ENCODE measurements at regions not wholly inside any gene's neighbourhood (a gene's known extent, or its start where the extent isn't known, plus 50 kb on each side); places are given as distances from the start of the nearest gene placed in this dataset.

GRCh38 chr12:59079472-59079871, 159.2 kb upstream of the LRIG3 start:
- Histone ChIP-seq H3K4me3 (ENCODE audit: low read length) (no peak overlapping the region), H3K9me3 (replicated peaks; ENCODE audit: low read length) (no peaks in the 10 kb centered on the region), H3K4me2 (ENCODE audit: low read length) (no peak overlapping the region), H3K4me1 (ENCODE audit: control insufficient read depth, insufficient read depth, low read length) (peaks cover 3% of the 10 kb centered on the region), H3K36me3 (ENCODE audit: insufficient read depth, low read length) (no peaks in the 10 kb centered on the region), H3K9ac (ENCODE audit: low read depth, low read length) (no peak overlapping the region), H3K27me3 (ENCODE audit: control insufficient read depth, insufficient read depth, low read length) (no peaks in the 10 kb centered on the region)

GRCh38 chr12:59079002-59079401, 158.7 kb upstream of the LRIG3 start:
- H3K4me3 ChIP-seq (ENCODE audit: low read length): no peak overlapping the region
- H3K27me3 ChIP-seq (ENCODE audit: control insufficient read depth, insufficient read depth, low read length): no peaks in the 10 kb centered on the region
- no peaks in the 10 kb centered on the region for H3K36me3 ChIP-seq (ENCODE audit: insufficient read depth, low read length)
- no peak overlapping the region for H3K9ac ChIP-seq (ENCODE audit: low read depth, low read length)
- no peaks in the 10 kb centered on the region for H3K9me3 ChIP-seq (replicated peaks; ENCODE audit: low read length)
- H3K4me2 ChIP-seq (ENCODE audit: low read length): no peak overlapping the region
- H3K4me1 ChIP-seq (ENCODE audit: control insufficient read depth, insufficient read depth, low read length): no peaks in the 10 kb centered on the region

DNA sequence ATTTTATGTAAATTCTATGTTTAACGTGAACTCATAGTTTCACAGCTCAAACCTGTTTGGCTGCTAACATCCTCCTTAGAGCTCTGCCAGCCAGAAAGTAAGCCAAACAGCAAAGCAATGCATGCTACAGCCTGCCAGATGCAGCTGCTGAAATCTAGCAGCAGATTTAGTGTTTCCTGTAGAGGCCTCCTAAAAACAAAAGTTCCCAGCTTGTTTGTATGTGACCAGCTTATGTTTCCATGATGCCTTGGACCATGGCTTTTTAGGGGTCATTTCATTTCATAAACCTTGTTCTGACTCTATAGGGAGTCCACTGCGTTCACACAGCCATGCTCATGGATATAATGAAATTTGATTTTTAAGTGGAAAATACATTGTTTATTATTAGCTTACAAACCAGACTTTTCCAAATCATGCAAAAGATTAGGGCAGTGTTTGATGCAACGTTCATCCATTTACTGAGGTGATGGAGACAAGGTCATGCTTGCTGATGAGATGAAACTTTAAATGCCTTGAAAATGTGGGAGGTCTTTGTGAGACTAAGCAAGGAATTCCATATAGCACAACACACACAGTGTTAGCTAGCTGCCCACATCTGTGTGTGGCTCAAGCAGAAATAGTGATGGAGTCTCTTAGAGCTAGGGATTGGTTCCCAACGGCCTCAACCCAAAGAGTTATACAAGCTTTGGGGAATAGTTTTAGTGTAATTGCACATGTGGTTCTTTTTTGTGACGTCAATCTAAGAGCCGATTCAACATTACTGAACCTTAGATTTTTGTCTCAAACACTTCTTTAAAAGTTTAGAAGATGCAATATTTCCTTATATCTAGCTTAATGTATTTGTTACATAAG, 157.5 kb upstream of the LRIG3 start:
- H3K4me3 ChIP-seq (ENCODE audit: low read length): no peak overlapping the region
- no peaks in the 10 kb centered on the region for H3K27me3 ChIP-seq (ENCODE audit: control insufficient read depth, insufficient read depth, low read length)
- no peaks in the 10 kb centered on the region for H3K4me1 ChIP-seq (ENCODE audit: control insufficient read depth, insufficient read depth, low read length)
- H3K36me3 ChIP-seq (ENCODE audit: insufficient read depth, low read length): no peaks in the 10 kb centered on the region
- no peaks in the 10 kb centered on the region for H3K9me3 ChIP-seq (replicated peaks; ENCODE audit: low read length)
- no peak overlapping the region for H3K4me2 ChIP-seq (ENCODE audit: low read length)
- no peak overlapping the region for H3K9ac ChIP-seq (ENCODE audit: low read depth, low read length)

DNA sequence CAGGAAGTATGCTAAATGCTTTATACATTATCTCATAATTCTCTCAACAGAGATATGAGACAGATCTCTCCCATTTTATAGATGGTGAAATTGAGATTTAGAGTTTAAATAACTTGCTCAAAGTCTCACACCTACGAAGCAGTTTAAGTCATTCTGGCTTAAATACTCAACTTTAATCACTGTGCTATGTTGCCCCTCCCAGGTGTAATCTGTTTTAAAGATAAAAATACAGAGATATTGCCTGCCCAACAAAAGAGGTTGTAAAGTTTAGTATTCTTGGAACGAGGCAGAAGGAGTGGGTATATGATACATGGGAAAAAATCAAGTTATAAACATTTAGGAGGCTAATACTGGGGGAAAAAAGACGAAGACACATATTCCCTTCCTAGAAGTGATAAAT, 156.8 kb upstream of the LRIG3 start:
- Histone ChIP-seq H3K4me1 (ENCODE audit: control insufficient read depth, insufficient read depth, low read length) (no peaks in the 10 kb centered on the region), H3K9ac (ENCODE audit: low read depth, low read length) (no peak overlapping the region)

GRCh38 chr12:59076622-59077021, 156.3 kb upstream of the LRIG3 start:
- H3K9me3 ChIP-seq (replicated peaks; ENCODE audit: low read length): no peaks in the 10 kb centered on the region
- H3K4me3 ChIP-seq (ENCODE audit: low read length): no peak overlapping the region
- no peaks in the 10 kb centered on the region for H3K27me3 ChIP-seq (ENCODE audit: control insufficient read depth, insufficient read depth, low read length)
- no peaks in the 10 kb centered on the region for H3K4me1 ChIP-seq (ENCODE audit: control insufficient read depth, insufficient read depth, low read length)
- H3K9ac ChIP-seq (ENCODE audit: low read depth, low read length): no peak overlapping the region
- H3K4me2 ChIP-seq (ENCODE audit: low read length): no peak overlapping the region
- H3K36me3 ChIP-seq (ENCODE audit: insufficient read depth, low read length): no peaks in the 10 kb centered on the region

More for the DNA sequence above, 156.8 kb upstream of the LRIG3 start:
- Histone ChIP-seq H3K36me3 (ENCODE audit: insufficient read depth, low read length) (no peaks in the 10 kb centered on the region), H3K27me3 (ENCODE audit: control insufficient read depth, insufficient read depth, low read length) (no peaks in the 10 kb centered on the region), H3K4me2 (ENCODE audit: low read length) (no peak overlapping the region), H3K9me3 (replicated peaks; ENCODE audit: low read length) (no peaks in the 10 kb centered on the region), H3K4me3 (ENCODE audit: low read length) (no peak overlapping the region)

- Histone ChIP-seq H3K9ac (ENCODE audit: low read depth, low read length) (no peak overlapping the region), H3K9me3 (replicated peaks; ENCODE audit: low read length) (no peaks in the 10 kb centered on the region), H3K36me3 (ENCODE audit: insufficient read depth, low read length) (no peaks in the 10 kb centered on the region), H3K4me1 (ENCODE audit: control insufficient read depth, insufficient read depth, low read length) (no peaks in the 10 kb centered on the region), H3K4me2 (ENCODE audit: low read length) (no peak overlapping the region), H3K4me3 (ENCODE audit: low read length) (no peak overlapping the region), H3K27me3 (ENCODE audit: control insufficient read depth, insufficient read depth, low read length) (no peaks in the 10 kb centered on the region)
These were observed 155.7 kb upstream of the LRIG3 start for GRCh38 chr12:59075968-59076490.

DNA sequence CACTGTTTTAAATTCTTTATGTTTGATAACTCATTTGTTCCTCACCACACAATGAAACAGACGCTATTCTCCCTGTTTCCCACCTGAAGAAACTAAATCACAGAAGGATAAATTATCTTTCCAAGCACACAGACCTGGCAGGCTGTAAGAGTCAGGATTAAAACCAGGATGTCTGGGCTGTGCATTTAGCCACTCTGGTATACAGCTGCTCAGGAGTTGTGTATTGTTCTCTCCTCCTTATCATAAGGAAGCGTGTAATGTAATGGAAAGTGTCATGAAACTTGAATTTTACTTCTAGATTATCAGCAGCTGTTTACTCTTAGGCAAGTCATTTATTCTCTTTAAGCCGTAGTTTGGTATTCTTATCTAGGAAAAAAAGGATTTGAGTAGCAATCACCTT, 154.8 kb upstream of the LRIG3 start:
- no peaks in the 10 kb centered on the region for H3K9me3 ChIP-seq (replicated peaks; ENCODE audit: low read length)
- H3K9ac ChIP-seq (ENCODE audit: low read depth, low read length): no peak overlapping the region
- no peak overlapping the region for H3K4me2 ChIP-seq (ENCODE audit: low read length)
- no peak overlapping the region for H3K4me3 ChIP-seq (ENCODE audit: low read length)
- no peaks in the 10 kb centered on the region for H3K36me3 ChIP-seq (ENCODE audit: insufficient read depth, low read length)
- H3K4me1 ChIP-seq (ENCODE audit: control insufficient read depth, insufficient read depth, low read length): peaks cover 8% of the 10 kb centered on the region
- H3K27me3 ChIP-seq (ENCODE audit: control insufficient read depth, insufficient read depth, low read length): no peaks in the 10 kb centered on the region

DNA sequence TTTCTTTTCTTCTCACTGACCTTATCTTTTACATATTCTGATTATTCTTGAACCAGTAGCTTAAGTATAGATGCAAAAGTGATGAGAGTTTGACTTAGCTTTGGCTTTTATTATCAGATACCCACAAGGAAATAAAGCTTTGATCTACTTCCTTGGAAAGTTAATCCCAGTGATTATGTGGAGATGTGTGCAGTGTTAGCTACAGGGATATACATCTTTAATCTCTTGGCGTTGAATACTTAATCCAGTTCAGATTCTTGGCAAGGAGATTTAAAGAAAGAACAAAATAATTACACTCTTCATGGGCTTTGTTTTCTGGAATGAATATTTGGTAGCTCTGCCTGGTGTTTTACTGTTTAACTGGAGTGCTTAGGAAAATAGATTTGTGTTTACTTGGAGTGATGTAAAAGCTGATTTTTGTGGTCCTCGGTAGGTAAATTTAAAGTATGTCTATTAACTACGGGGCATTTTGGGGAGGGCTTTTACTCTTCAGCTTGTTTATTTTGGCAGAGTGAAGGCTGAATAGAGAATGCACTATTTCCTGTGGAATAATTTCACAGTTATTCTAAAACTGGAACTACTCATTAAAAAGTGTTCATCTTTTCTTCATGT, 150.1 kb upstream of the LRIG3 start:
- Histone ChIP-seq H3K4me2 (ENCODE audit: low read length) (no peak overlapping the region), H3K9ac (ENCODE audit: low read depth, low read length) (no peak overlapping the region), H3K36me3 (ENCODE audit: insufficient read depth, low read length) (no peaks in the 10 kb centered on the region), H3K9me3 (replicated peaks; ENCODE audit: low read length) (no peaks in the 10 kb centered on the region), H3K27me3 (ENCODE audit: control insufficient read depth, insufficient read depth, low read length) (no peaks in the 10 kb centered on the region), H3K4me1 (ENCODE audit: control insufficient read depth, insufficient read depth, low read length) (peaks cover 12% of the 10 kb centered on the region), H3K4me3 (ENCODE audit: low read length) (no peak overlapping the region)

DNA sequence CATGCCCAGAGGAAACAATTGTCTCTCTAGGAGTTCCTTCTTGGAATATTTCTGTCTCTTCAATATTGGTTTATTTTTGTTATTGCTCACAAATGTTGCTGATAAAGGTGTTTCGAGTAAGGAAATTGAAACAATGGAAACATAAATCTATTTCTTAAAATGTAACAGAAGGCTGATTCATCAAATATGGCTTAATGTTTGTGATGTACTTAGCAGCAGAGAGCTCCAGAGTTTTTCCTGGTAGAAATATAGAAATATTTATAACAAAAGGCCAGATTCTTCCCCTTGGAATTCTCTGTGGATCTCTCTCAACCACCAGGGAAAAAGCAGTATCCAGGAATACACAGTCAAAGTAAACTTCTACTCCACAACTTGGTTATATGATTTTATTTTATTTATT, 149.2 kb upstream of the LRIG3 start:
- H3K4me2 ChIP-seq (ENCODE audit: low read length): no peak overlapping the region
- H3K4me1 ChIP-seq (ENCODE audit: control insufficient read depth, insufficient read depth, low read length): peaks cover 12% of the 10 kb centered on the region
- no peak overlapping the region for H3K9ac ChIP-seq (ENCODE audit: low read depth, low read length)
- H3K4me3 ChIP-seq (ENCODE audit: low read length): no peak overlapping the region
- H3K9me3 ChIP-seq (replicated peaks; ENCODE audit: low read length): no peaks in the 10 kb centered on the region
- H3K27me3 ChIP-seq (ENCODE audit: control insufficient read depth, insufficient read depth, low read length): no peaks in the 10 kb centered on the region
- H3K36me3 ChIP-seq (ENCODE audit: insufficient read depth, low read length): no peaks in the 10 kb centered on the region

- no peaks in the 10 kb centered on the region for H3K9me3 ChIP-seq (replicated peaks; ENCODE audit: low read length)
- H3K36me3 ChIP-seq (ENCODE audit: insufficient read depth, low read length): no peaks in the 10 kb centered on the region
- no peak overlapping the region for H3K4me3 ChIP-seq (ENCODE audit: low read length)
- H3K27me3 ChIP-seq (ENCODE audit: control insufficient read depth, insufficient read depth, low read length): no peaks in the 10 kb centered on the region
- no peak overlapping the region for H3K9ac ChIP-seq (ENCODE audit: low read depth, low read length)
- peaks cover 12% of the 10 kb centered on the region for H3K4me1 ChIP-seq (ENCODE audit: control insufficient read depth, insufficient read depth, low read length)
- no peak overlapping the region for H3K4me2 ChIP-seq (ENCODE audit: low read length)
These were observed 148.1 kb upstream of the LRIG3 start for GRCh38 chr12:59068436-59068835.

GRCh38 chr12:59067083-59067482, 146.8 kb upstream of the LRIG3 start:
- Histone ChIP-seq H3K4me2 (ENCODE audit: low read length) (no peak overlapping the region), H3K36me3 (ENCODE audit: insufficient read depth, low read length) (no peaks in the 10 kb centered on the region), H3K9me3 (replicated peaks; ENCODE audit: low read length) (no peaks in the 10 kb centered on the region), H3K9ac (ENCODE audit: low read depth, low read length) (no peak overlapping the region), H3K4me3 (ENCODE audit: low read length) (no peak overlapping the region), H3K4me1 (ENCODE audit: control insufficient read depth, insufficient read depth, low read length) (peaks cover 12% of the 10 kb centered on the region), H3K27me3 (ENCODE audit: control insufficient read depth, insufficient read depth, low read length) (no peaks in the 10 kb centered on the region)

GRCh38 chr12:59066445-59066844, 146.1 kb upstream of the LRIG3 start:
- peaks cover 12% of the 10 kb centered on the region for H3K4me1 ChIP-seq (ENCODE audit: control insufficient read depth, insufficient read depth, low read length)
- H3K9ac ChIP-seq (ENCODE audit: low read depth, low read length): no peak overlapping the region

More at GRCh38 chr12:59066445-59066844, 146.1 kb upstream of the LRIG3 start:
- Histone ChIP-seq H3K9me3 (replicated peaks; ENCODE audit: low read length) (no peaks in the 10 kb centered on the region), H3K4me2 (ENCODE audit: low read length) (no peak overlapping the region), H3K4me3 (ENCODE audit: low read length) (no peak overlapping the region), H3K36me3 (ENCODE audit: insufficient read depth, low read length) (no peaks in the 10 kb centered on the region), H3K27me3 (ENCODE audit: control insufficient read depth, insufficient read depth, low read length) (no peaks in the 10 kb centered on the region)

Measured in skeletal muscle satellite cell (primary cell).